ENCODE measurements at regions not wholly inside any gene's neighbourhood (a gene's known extent, or its start where the extent isn't known, plus 50 kb on each side); places are given as distances from the start of the nearest gene placed in this dataset.

- no peak overlapping the region for H3K27ac ChIP-seq
- no peaks in the 10 kb centered on the region for H3K4me1 ChIP-seq
- no peaks in the 10 kb centered on the region for H3K36me3 ChIP-seq
- no peak for TF ChIP-seq CTCF (IDR thresholded peaks at IDR 0.05)
- no peak for TF ChIP-seq POLR2AphosphoS5 (IDR thresholded peaks at IDR 0.05)
- TF ChIP-seq POLR2A (IDR thresholded peaks at IDR 0.05): no peak
- intact Hi-C loops (cut with DNase I; ENCODE audit: low total_unique reads): no loop called here
- DNase-seq (ENCODE audit: low spot score in 2 of 2): no peak
- no peaks in the 10 kb centered on the region for H3K9me3 ChIP-seq
- peaks cover 0 to 5% of the 10 kb centered on the region in 2 donors for H3K27me3 ChIP-seq
- H3K4me3 ChIP-seq: no peak overlapping the region
Observed at GRCh38 chr7:155972651-155973390, 160.6 kb upstream of the SHH start.

DNA sequence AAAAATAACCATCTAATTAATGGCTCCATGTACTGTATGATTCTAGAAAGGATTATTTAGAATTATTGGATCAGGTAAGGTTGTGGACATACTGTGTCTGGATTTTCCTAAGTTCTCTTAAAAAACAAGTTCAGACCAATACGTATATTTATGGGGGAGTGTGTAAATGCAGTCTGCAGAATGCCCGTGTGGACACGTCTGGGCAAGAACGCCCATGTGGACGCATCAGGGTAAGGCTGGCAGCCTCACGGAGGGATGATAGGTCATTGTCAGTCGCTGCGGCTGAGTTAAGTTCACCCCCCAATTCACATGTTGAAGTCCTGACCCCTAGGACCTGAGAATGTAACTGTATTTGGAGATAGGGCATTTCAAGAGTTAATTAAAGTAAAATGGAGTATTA is 160.0 kb upstream of the SHH start:
- H3K4me1 ChIP-seq: no peaks in the 10 kb centered on the region
- no peak overlapping the region for H3K27ac ChIP-seq
- no peaks in the 10 kb centered on the region for H3K9me3 ChIP-seq
- peaks cover 0 to 5% of the 10 kb centered on the region in 2 donors for H3K27me3 ChIP-seq
- TF ChIP-seq CTCF (IDR thresholded peaks at IDR 0.05) (no peak), POLR2AphosphoS5 (IDR thresholded peaks at IDR 0.05) (no peak), POLR2A (IDR thresholded peaks at IDR 0.05) (no peak)
- no peak for DNase-seq (ENCODE audit: low spot score in 2 of 2)
- intact Hi-C loops (cut with DNase I; ENCODE audit: low total_unique reads): no loop called here
- no peak overlapping the region for H3K4me3 ChIP-seq
- no peaks in the 10 kb centered on the region for H3K36me3 ChIP-seq

- H3K4me1 ChIP-seq: no peaks in the 10 kb centered on the region
- H3K4me3 ChIP-seq: no peak overlapping the region
- no peaks in the 10 kb centered on the region for H3K9me3 ChIP-seq
- H3K27ac ChIP-seq: no peak overlapping the region
- no peaks in the 10 kb centered on the region for H3K36me3 ChIP-seq
- DNase-seq (ENCODE audit: low spot score in 2 of 2): no peak
- intact Hi-C loops (cut with DNase I; ENCODE audit: low total_unique reads): no loop called here
- no peak for TF ChIP-seq CTCF (IDR thresholded peaks at IDR 0.05)
- TF ChIP-seq POLR2A (IDR thresholded peaks at IDR 0.05): no peak
- TF ChIP-seq POLR2AphosphoS5 (IDR thresholded peaks at IDR 0.05): no peak
- peaks cover 0 to 5% of the 10 kb centered on the region in 2 donors for H3K27me3 ChIP-seq
Observed at GRCh38 chr7:155971180-155971770, 159.0 kb upstream of the SHH start.

- intact Hi-C loops (cut with DNase I; ENCODE audit: low total_unique reads): no loop called here
- no peak for DNase-seq (ENCODE audit: low spot score in 2 of 2)
- TF ChIP-seq POLR2A (IDR thresholded peaks at IDR 0.05) (no peak), CTCF (IDR thresholded peaks at IDR 0.05) (no peak), POLR2AphosphoS5 (IDR thresholded peaks at IDR 0.05) (no peak)
Observed at GRCh38 chr7:155969192-155969929, 157.1 kb upstream of the SHH start.

DNA sequence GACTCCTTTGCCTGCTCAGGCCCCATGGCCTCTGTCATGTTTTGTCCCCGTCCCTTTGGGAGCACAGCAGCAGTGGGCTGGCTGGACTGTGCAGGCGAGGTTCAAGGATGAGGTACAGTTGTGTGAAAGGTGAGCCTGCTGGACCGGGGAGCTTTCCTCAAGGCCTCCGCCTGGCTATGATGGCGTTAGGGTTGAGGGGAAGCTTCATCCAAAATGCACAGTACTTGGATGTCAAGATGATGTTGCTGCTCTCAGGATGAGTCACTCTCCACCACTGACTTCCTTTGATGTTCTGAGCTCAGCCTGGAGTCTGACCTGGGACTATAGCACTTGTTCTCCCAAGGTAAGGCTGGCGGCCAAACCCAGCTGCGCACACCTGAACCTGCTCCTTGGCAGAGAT is 152.7 kb upstream of the SHH start:
- Histone ChIP-seq H3K36me3 (no peaks in the 10 kb centered on the region), H3K27ac (no peak overlapping the region), H3K9me3 (no peaks in the 10 kb centered on the region), H3K4me3 (no peak overlapping the region), H3K4me1 (no peaks in the 10 kb centered on the region), H3K27me3 (no peaks in the 10 kb centered on the region)
- DNase-seq (ENCODE audit: low spot score in 2 of 2): peak in 1 of 2 donors; percentile 42
- intact Hi-C loops (cut with DNase I; ENCODE audit: low total_unique reads): no loop called here
- TF ChIP-seq POLR2AphosphoS5 (IDR thresholded peaks at IDR 0.05) (no peak), POLR2A (IDR thresholded peaks at IDR 0.05) (no peak), CTCF (IDR thresholded peaks at IDR 0.05) (no peak)

More at GRCh38 chr7:155969192-155969929, 157.1 kb upstream of the SHH start:
- no peaks in the 10 kb centered on the region for H3K9me3 ChIP-seq
- no peak overlapping the region for H3K4me3 ChIP-seq
- H3K27ac ChIP-seq: no peak overlapping the region
- peaks cover 0 to 5% of the 10 kb centered on the region in 2 donors for H3K27me3 ChIP-seq
- no peaks in the 10 kb centered on the region for H3K4me1 ChIP-seq
- H3K36me3 ChIP-seq: no peaks in the 10 kb centered on the region

Data from breast epithelium (tissue), 4 donors.